GM12878 (cell line): ENCODE measurements at regions not wholly inside any gene's neighbourhood (a gene's known extent, or its start where the extent isn't known, plus 50 kb on each side); places are given as distances from the start of the nearest gene placed in this dataset.
"Not testable (repeated sequence)": the region's sequence is repeated elsewhere in the genome, so short reads cannot be mapped to it uniquely, and the experiment has no call there.

Experiments
- ATAC-seq: fragments of 200-7000 bp; cut with Tn5 transposase; 3 replicates; pipeline ENCODE4 v1.9.1; 2020; ENCODE audit warnings: mild to moderate bottlenecking, moderate library complexity
- BruUV-seq: library from RNA; stranded (reverse); fragments of 400-500 nt; replicated peaks from 2 replicates; lab custom pipeline; 2021; lab: Mats Ljungman, UMichigan
- CTCF ChIA-PET: fragments of 300-600 bp; sonication (Branson Sonifier 250); formaldehyde crosslinking; extraction: SDS; loops from one replicate; lab custom pipeline; 2021; ENCODE audit warnings: inconsistent platforms; lab: Yijun Ruan, JAX
- POLR2A ChIA-PET: fragments of 350-600 bp; formaldehyde crosslinking; extraction: SDS; loops from one replicate; lab custom pipeline; 2021; ENCODE audit warnings: inconsistent platforms; lab: Charles Lee
- RAD21 ChIA-PET: fragments of 300-600 bp; sonication (Branson Sonifier 250); formaldehyde crosslinking; loops from one replicate; lab custom pipeline; 2023; ENCODE audit warnings: antibody characterized with exemption; ENCODE audit not compliant: unreplicated experiment; lab: Charles Lee
- SMC1A ChIA-PET: fragments of 300-600 bp; sonication (Branson Sonifier 250); formaldehyde crosslinking; loops from one replicate; lab custom pipeline; 2023; ENCODE audit not compliant: unreplicated experiment, uncharacterized antibody; lab: Charles Lee
- DNase-seq: peaks from one replicate; pipeline ENCODE4 v3.0.0-alpha.2; 2011; ENCODE audit warnings: low read depth, low spot score
- FAIRE-seq: peaks from 3 replicates; lab custom pipeline; 2011; peaks lifted over from hg19 to GRCh38; lab: Jason Lieb, UNC
- H2AFZ ChIP-seq: 2 replicates; pipeline ENCODE4 v1.6.0; 2011; ENCODE audit warnings: low read depth, low read length, control low read depth; ENCODE audit not compliant: control insufficient read depth
- H3K27ac ChIP-seq: 2 replicates; pipeline ENCODE4 v1.5.1; 2011; ENCODE audit warnings: control low read depth; ENCODE audit not compliant: control insufficient read depth, insufficient read depth
- H3K27me3 ChIP-seq, 2 experiments: replicated peaks in 1 of 2; 2 replicates each; pipeline versions ENCODE4 v1.6.0 to v1.6.1; 2011; ENCODE audit warnings: low read length in 1 of 2; ENCODE audit not compliant: control insufficient read depth in 2 of 2, insufficient read depth in 2 of 2
- H3K36me3 ChIP-seq, 2 experiments: 2 replicates each; pipeline ENCODE4 v1.5.1; 2011; ENCODE audit warnings: low read length in 1 of 2; ENCODE audit not compliant: control insufficient read depth in 2 of 2, insufficient read depth in 2 of 2
- H3K4me1 ChIP-seq: 2 replicates; pipeline ENCODE4 v1.6.1; 2011; ENCODE audit warnings: mild to moderate bottlenecking, low read length, moderate library complexity, mixed read lengths; ENCODE audit not compliant: control insufficient read depth, insufficient read depth
- H3K4me2 ChIP-seq: 2 replicates; pipeline ENCODE4 v1.6.0; 2011; ENCODE audit warnings: control low read depth; ENCODE audit not compliant: control insufficient read depth, insufficient read depth
- H3K4me3 ChIP-seq: fragments of 200-600 bp; sonication (generic); 2 replicates; pipeline ENCODE4 v1.5.1; 2016
- H3K79me2 ChIP-seq: 2 replicates; pipeline ENCODE4 v1.6.0; 2011; ENCODE audit warnings: low read length; ENCODE audit not compliant: control insufficient read depth, insufficient read depth
- H3K9ac ChIP-seq: 2 replicates; pipeline ENCODE4 v1.8.0; 2011; ENCODE audit warnings: low read length, control low read depth, mixed read lengths; ENCODE audit not compliant: control insufficient read depth, insufficient read depth
- H3K9me3 ChIP-seq: replicated peaks from 3 replicates; pipeline ENCODE4 v1.5.1; 2011; ENCODE audit warnings: mild to moderate bottlenecking, low read length; ENCODE audit not compliant: control insufficient read depth, insufficient read depth
- H4K20me1 ChIP-seq: 2 replicates; pipeline ENCODE4 v1.6.0; 2011; ENCODE audit not compliant: control insufficient read depth, insufficient read depth
- BCL11A ChIP-seq: IDR thresholded peaks from 2 replicates; pipeline ENCODE4 v1.6.1; 2011; ENCODE audit warnings: low read depth, low read length
- BHLHE40 ChIP-seq, 2 experiments: fragments of 450-650 bp in 1 of 2; IDR thresholded peaks; 2 replicates each; pipeline ENCODE4 v1.6.1; 2011 to 2017; ENCODE audit warnings: low read depth in 2 of 2, borderline replicate concordance in 1 of 2, improper control_type of control experiment in 1 of 2, low read length in 1 of 2, mild to moderate bottlenecking in 1 of 2
- EGR1 ChIP-seq, 2 experiments: IDR thresholded peaks; 1 replicate in 1 of 2; 2 replicates in 1 of 2; pipeline ENCODE4 v1.6.1; 2011 to 2012; ENCODE audit warnings: low read depth in 2 of 2, low read length in 2 of 2, borderline replicate concordance in 1 of 2, mild to moderate bottlenecking in 1 of 2, moderate library complexity in 1 of 2
- ETV6 ChIP-seq, 2 experiments: fragments of 450-650 bp in 1 of 2; IDR thresholded peaks in 1 of 2; conservative IDR thresholded peaks in 1 of 2; 2 replicates each; pipeline ENCODE4 v1.6.1; 2014; ENCODE audit warnings: antibody characterized with exemption in 1 of 2, borderline replicate concordance in 1 of 2, low read depth in 1 of 2, mild to moderate bottlenecking in 1 of 2, moderate library complexity in 1 of 2
- GABPA ChIP-seq: IDR thresholded peaks from 2 replicates; pipeline ENCODE4 v1.6.1; 2014; ENCODE audit warnings: antibody characterized with exemption, low read depth, mild to moderate bottlenecking, inconsistent platforms
- HDAC2 ChIP-seq: fragments of 200-600 bp; sonication (generic); IDR thresholded peaks from 2 replicates; pipeline ENCODE4 v1.6.1; 2017
- MXI1 ChIP-seq: fragments of 150-350 bp; IDR thresholded peaks from 2 replicates; pipeline ENCODE4 v1.6.1; 2011; ENCODE audit warnings: low read depth, mild to moderate bottlenecking, inconsistent platforms, low read length, improper control_type of control experiment
- NFYA ChIP-seq: IDR thresholded peaks from 2 replicates; pipeline ENCODE4 v1.6.1; 2011; ENCODE audit warnings: low read depth, mild to moderate bottlenecking, low read length, improper control_type of control experiment, borderline replicate concordance
- NR2C1 ChIP-seq: fragments of 450-650 bp; IDR thresholded peaks from 2 replicates; pipeline ENCODE4 v1.6.1; 2017; ENCODE audit warnings: antibody characterized with exemption, mild to moderate bottlenecking, moderate library complexity
- NR2C2 ChIP-seq: IDR thresholded peaks from 2 replicates; pipeline ENCODE4 v1.6.1; 2011; ENCODE audit warnings: borderline replicate concordance, low read depth; ENCODE audit not compliant: control insufficient read depth, insufficient read length
- POLR2AphosphoS5 ChIP-seq: IDR thresholded peaks from 2 replicates; pipeline ENCODE4 v1.6.1; 2011; ENCODE audit warnings: mild to moderate bottlenecking, low read length, inconsistent platforms
- SIN3A ChIP-seq: IDR thresholded peaks from 2 replicates; pipeline ENCODE4 v1.6.1; 2012; ENCODE audit warnings: low read depth, low read length, improper control_type of control experiment
- SREBF2 ChIP-seq: IDR thresholded peaks from 2 replicates; pipeline ENCODE4 v1.6.1; 2012; ENCODE audit warnings: mild to moderate bottlenecking, low read length
- YY1 ChIP-seq: IDR thresholded peaks from 2 replicates; pipeline ENCODE4 v1.6.1; 2011; ENCODE audit warnings: low read depth, mild to moderate bottlenecking, low read length
- WGBS: methylation state at CpG from one replicate; pipeline ENCODE4 v1.1.6; 2016; ENCODE audit warnings: low lambda C conversion rate; ENCODE audit not compliant: insufficient replicate concordance, insufficient coverage; ENCODE audit errors: missing lambda C conversion rate; 5-methylcytosine and 5-hydroxymethylcytosine counted together
- in situ Hi-C: fragments of 300-500 bp; cut with MboI; formaldehyde crosslinking; loops from 9 replicates; pipeline ENCODE4 v1.14.3; 2018; ENCODE audit warnings: mixed read lengths
- intact Hi-C: fragments of 100-400 bp; cut with micrococcal nuclease; formaldehyde crosslinking; loops from one replicate; pipeline ENCODE4 v1.14.2; 2022; ENCODE audit not compliant: unreplicated experiment
- TF ChIP-seq, protein P1 (sequence below): IDR thresholded peaks from 2 replicates; pipeline ENCODE4 v1.6.1; 2011; ENCODE audit warnings: borderline replicate concordance, low read depth, mild to moderate bottlenecking, moderate library complexity, low read length; ENCODE audit not compliant: insufficient read depth, poor library complexity, severe bottlenecking
- TF ChIP-seq, protein P2 (sequence below): fragments of 150-350 bp; IDR thresholded peaks from 2 replicates; pipeline ENCODE4 v1.6.1; 2014; ENCODE audit warnings: mild to moderate bottlenecking, low read depth, low read length

DNA sequence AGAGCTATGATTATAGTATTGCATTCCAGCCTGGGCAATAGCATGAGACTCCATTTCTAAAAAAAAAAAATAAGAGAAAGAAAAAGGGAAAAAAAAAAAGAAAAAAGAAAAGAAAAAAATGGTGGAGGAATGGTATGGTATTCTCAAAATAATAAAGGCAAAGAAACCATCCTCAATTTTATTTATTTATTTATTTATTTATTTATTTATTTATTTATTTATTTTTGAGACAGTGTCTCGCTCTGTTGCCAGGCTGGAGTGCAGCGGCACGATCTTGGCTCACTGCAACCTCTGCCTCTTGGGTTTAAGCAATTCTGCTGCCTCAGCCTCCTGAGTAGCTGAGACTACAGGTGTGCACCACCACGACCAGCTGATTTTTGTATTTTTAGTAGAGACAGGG, 60.0 kb upstream of the KPNA3 start:
- intact Hi-C loops, DNase-seq, RAD21 ChIA-PET, POLR2A ChIA-PET, H4K20me1 ChIP-seq, FAIRE-seq, ATAC-seq, BruUV-seq, H3K27ac ChIP-seq, H3K4me1 ChIP-seq, H3K9me3 ChIP-seq, H3K79me2 ChIP-seq, H3K4me2 ChIP-seq, in situ Hi-C loops, SMC1A ChIA-PET, H2AFZ ChIP-seq, H3K4me3 ChIP-seq, H3K9ac ChIP-seq, H3K27me3 ChIP-seq, H3K36me3 ChIP-seq: not testable (repeated sequence)
- 44% methylated on average over 4 of the region's 4 CpGs for WGBS
- CTCF ChIA-PET, result interaction anchor here (0.6 kb wide), 1 partner anchor 1435 kb away, joined by 3 read pairs; no protein-coding TSS in a partner anchor

DNA sequence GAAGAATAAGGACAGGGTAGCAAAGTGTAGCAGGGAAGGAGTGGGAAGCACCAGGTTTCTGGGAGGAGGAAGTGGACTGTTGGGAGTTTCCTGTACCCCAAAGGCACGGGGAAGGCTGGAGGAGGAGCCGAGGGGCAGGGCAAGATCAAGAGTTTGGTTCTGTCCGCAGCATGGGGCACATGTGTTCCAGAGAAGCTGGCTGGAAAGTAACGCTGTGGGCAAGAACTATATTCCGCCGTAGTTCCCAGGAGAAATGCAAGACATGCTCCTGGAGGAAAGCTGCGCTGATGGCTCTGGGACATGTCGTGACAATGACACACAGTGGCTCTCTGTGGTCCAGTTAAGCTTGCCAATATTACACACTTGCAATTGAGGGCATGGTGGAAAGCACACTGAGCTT, 51.7 kb upstream of the KPNA3 start:
- POLR2A ChIA-PET, result no interaction called here
- WGBS, result 52% methylated on average over 8 of the region's 8 CpGs

More for the DNA sequence above, 51.7 kb upstream of the KPNA3 start:
- H3K9me3 ChIP-seq, result no peaks in the 10 kb centered on the region
- no peak overlapping the region for H3K27ac ChIP-seq
- RAD21 ChIA-PET, result no interaction called here
- SMC1A ChIA-PET, result interaction anchor here (0.9 to 1.3 kb wide), 2 partner anchors 17 to 165 kb away, joined by 3 read pairs; no protein-coding TSS in a partner anchor
- no peaks in the 10 kb centered on the region for H3K27me3 ChIP-seq
- FAIRE-seq, result no peak
- CTCF ChIA-PET, result interaction anchor here (4.4 kb wide), 1 partner anchor 174 kb away, joined by 16 read pairs; no protein-coding TSS in a partner anchor
- no TSS peak for BruUV-seq
- TF ChIP-seq BHLHE40 (IDR thresholded peaks at IDR 0.05; ENCODE audit: borderline replicate concordance in 1 of 2, low read depth in 2 of 2, low read length in 1 of 2) (no peak), YY1 (no peak), SREBF2 (no peak), NR2C2 (no peak), NR2C1 (no peak), MXI1 (no peak), POLR2AphosphoS5 (no peak), EGR1 (IDR thresholded peaks at IDR 0.05; ENCODE audit: borderline replicate concordance in 1 of 2, low read depth in 2 of 2, low read length in 2 of 2) (no peak), NFYA (no peak), HDAC2 (no peak), ETV6 (conservative IDR thresholded peaks at IDR 0.05 in 1 of 2, IDR thresholded peaks at IDR 0.05 in 1 of 2; ENCODE audit: borderline replicate concordance in 1 of 2, low read depth in 1 of 2) (no peak), BCL11A (no peak), SIN3A (no peak), GABPA (no peak)
- TF ChIP-seq, protein P1, sequence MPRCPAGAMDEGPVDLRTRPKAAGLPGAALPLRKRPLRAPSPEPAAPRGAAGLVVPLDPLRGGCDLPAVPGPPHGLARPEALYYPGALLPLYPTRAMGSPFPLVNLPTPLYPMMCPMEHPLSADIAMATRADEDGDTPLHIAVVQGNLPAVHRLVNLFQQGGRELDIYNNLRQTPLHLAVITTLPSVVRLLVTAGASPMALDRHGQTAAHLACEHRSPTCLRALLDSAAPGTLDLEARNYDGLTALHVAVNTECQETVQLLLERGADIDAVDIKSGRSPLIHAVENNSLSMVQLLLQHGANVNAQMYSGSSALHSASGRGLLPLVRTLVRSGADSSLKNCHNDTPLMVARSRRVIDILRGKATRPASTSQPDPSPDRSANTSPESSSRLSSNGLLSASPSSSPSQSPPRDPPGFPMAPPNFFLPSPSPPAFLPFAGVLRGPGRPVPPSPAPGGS, result no peak
- TF ChIP-seq, protein P2, sequence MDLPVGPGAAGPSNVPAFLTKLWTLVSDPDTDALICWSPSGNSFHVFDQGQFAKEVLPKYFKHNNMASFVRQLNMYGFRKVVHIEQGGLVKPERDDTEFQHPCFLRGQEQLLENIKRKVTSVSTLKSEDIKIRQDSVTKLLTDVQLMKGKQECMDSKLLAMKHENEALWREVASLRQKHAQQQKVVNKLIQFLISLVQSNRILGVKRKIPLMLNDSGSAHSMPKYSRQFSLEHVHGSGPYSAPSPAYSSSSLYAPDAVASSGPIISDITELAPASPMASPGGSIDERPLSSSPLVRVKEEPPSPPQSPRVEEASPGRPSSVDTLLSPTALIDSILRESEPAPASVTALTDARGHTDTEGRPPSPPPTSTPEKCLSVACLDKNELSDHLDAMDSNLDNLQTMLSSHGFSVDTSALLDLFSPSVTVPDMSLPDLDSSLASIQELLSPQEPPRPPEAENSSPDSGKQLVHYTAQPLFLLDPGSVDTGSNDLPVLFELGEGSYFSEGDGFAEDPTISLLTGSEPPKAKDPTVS, result no peak
- in situ Hi-C loops, result no loop called here
- no peak for DNase-seq
- no peaks in the 10 kb centered on the region for H3K36me3 ChIP-seq
- no peak for ATAC-seq
- no peaks in the 10 kb centered on the region for H4K20me1 ChIP-seq
- H3K79me2 ChIP-seq, result no peaks in the 10 kb centered on the region
- no peaks in the 10 kb centered on the region; the same call in 1 of the 2 replicates for H3K4me1 ChIP-seq
- H2AFZ ChIP-seq, result no peak overlapping the region
- no peak overlapping the region for H3K4me2 ChIP-seq
- H3K9ac ChIP-seq, result no peak overlapping the region
- intact Hi-C loops, result no loop called here
- H3K4me3 ChIP-seq, result no peak overlapping the region
